GM23338 (cell line): ENCODE measurements at regions not wholly inside any gene's neighbourhood (a gene's known extent, or its start where the extent isn't known, plus 50 kb on each side); places are given as distances from the start of the nearest gene placed in this dataset.

Experiments used
- ATAC-seq: fragments of 200-7000 bp; cut with Tn5 transposase; 3 replicates; pipeline ENCODE4 v1.9.1; 2020
- DNase-seq: peaks from one replicate; pipeline ENCODE4 v3.0.0-alpha.2; 2015; ENCODE audit warnings: low spot score
- H2AFZ ChIP-seq: fragments of 200-600 bp; sonication (generic); 2 replicates; pipeline ENCODE4 v1.8.0; 2016; ENCODE audit warnings: antibody characterized with exemption, mild to moderate bottlenecking, moderate library complexity
- H3F3A ChIP-seq: fragments of 200-600 bp; sonication (generic); replicated peaks from 2 replicates; pipeline ENCODE4 v1.8.0; 2017; ENCODE audit warnings: antibody characterized with exemption, mixed run types, low read depth
- H3K27ac ChIP-seq: fragments of 200-600 bp; sonication (generic); 2 replicates; pipeline ENCODE4 v1.6.1; 2016; ENCODE audit warnings: low read depth
- H3K27me3 ChIP-seq: fragments of 200-600 bp; sonication (generic); 2 replicates; pipeline ENCODE4 v1.8.0; 2016; ENCODE audit warnings: mild to moderate bottlenecking, mixed run types, moderate library complexity; ENCODE audit not compliant: insufficient read depth
- H3K36me3 ChIP-seq: fragments of 200-600 bp; sonication (generic); 2 replicates; pipeline ENCODE4 v1.8.0; 2016; ENCODE audit warnings: mild to moderate bottlenecking; ENCODE audit not compliant: insufficient read depth
- H3K4me1 ChIP-seq: fragments of 200-600 bp; sonication (generic); 2 replicates; pipeline ENCODE4 v1.8.0; 2016; ENCODE audit warnings: mild to moderate bottlenecking, moderate library complexity; ENCODE audit not compliant: insufficient read depth
- H3K4me2 ChIP-seq: fragments of 200-600 bp; sonication (generic); 2 replicates; pipeline ENCODE4 v1.7.1; 2017; ENCODE audit warnings: mixed run types
- H3K4me3 ChIP-seq: fragments of 200-600 bp; sonication (generic); 2 replicates; pipeline ENCODE4 v1.6.1; 2016; ENCODE audit warnings: mixed run types
- H3K79me2 ChIP-seq: fragments of 200-600 bp; sonication (generic); replicated peaks from 2 replicates; pipeline ENCODE4 v1.8.0; 2017; ENCODE audit warnings: mild to moderate bottlenecking; ENCODE audit not compliant: insufficient read depth
- H3K9me2 ChIP-seq: fragments of 200-600 bp; sonication (generic); 2 replicates; pipeline ENCODE4 v1.8.0; 2017; ENCODE audit not compliant: insufficient read depth
- H4K20me1 ChIP-seq: fragments of 200-600 bp; sonication (generic); replicated peaks from 2 replicates; pipeline ENCODE4 v1.8.0; 2017; ENCODE audit warnings: mild to moderate bottlenecking; ENCODE audit not compliant: insufficient read depth
- H3K27ac Mint-ChIP-seq: 2 replicates; pipeline ENCODE4 v1.8.0; 2020; ENCODE audit warnings: inconsistent platforms, mild to moderate bottlenecking, moderate library complexity, mixed read lengths
- H3K27me3 Mint-ChIP-seq: 3 replicates; pipeline ENCODE4 v1.8.0; 2022; ENCODE audit warnings: low read depth, mild to moderate bottlenecking, moderate library complexity, mixed read lengths, inconsistent platforms; ENCODE audit not compliant: insufficient read depth, poor library complexity
- H3K36me3 Mint-ChIP-seq: 3 replicates; pipeline ENCODE4 v1.8.0; 2021; ENCODE audit warnings: low read depth, mild to moderate bottlenecking, inconsistent platforms, moderate library complexity, mixed read lengths
- H3K4me1 Mint-ChIP-seq: 3 replicates; pipeline ENCODE4 v1.8.0; 2020; ENCODE audit warnings: mild to moderate bottlenecking, inconsistent platforms, mixed read lengths
- H3K4me3 Mint-ChIP-seq: 3 replicates; pipeline ENCODE4 v1.8.0; 2021; ENCODE audit warnings: moderate library complexity, mild to moderate bottlenecking, inconsistent platforms, mixed read lengths
- H3K9me3 Mint-ChIP-seq: 3 replicates; pipeline ENCODE4 v1.8.0; 2020; ENCODE audit warnings: moderate library complexity, mild to moderate bottlenecking, inconsistent platforms, mixed read lengths
- CREB1 ChIP-seq: fragments of 250-450 bp; sonication (Bioruptor Pico); IDR thresholded peaks from 2 replicates; pipeline ENCODE4 v1.5.0; 2020; ENCODE audit warnings: low read depth, mild to moderate bottlenecking, moderate library complexity
- CTCF ChIP-seq, 2 experiments: fragments of 200-600 bp in 1 of 2; sonication (generic) in 1 of 2; conservative IDR thresholded peaks; 2 replicates each; pipeline versions ENCODE4 v1.5.1 to v1.6.1; 2016 to 2017; ENCODE audit warnings: antibody characterized with exemption in 2 of 2, low read depth in 2 of 2, mild to moderate bottlenecking in 2 of 2, moderate library complexity in 1 of 2
- EZH2 ChIP-seq: fragments of 200-600 bp; sonication (generic); IDR thresholded peaks from one replicate; pipeline ENCODE4 v1.8.0; 2017; ENCODE audit warnings: antibody characterized with exemption, mild to moderate bottlenecking, low read depth; ENCODE audit not compliant: unreplicated experiment
- EZH2phosphoT487 ChIP-seq: fragments of 200-600 bp; sonication (generic); IDR thresholded peaks from one replicate; pipeline ENCODE4 v1.8.1; 2018; ENCODE audit warnings: antibody characterized with exemption; ENCODE audit not compliant: unreplicated experiment
- JUNB ChIP-seq: IDR thresholded peaks from one replicate; pipeline ENCODE4 v1.6.1; 2016; ENCODE audit warnings: antibody characterized with exemption; ENCODE audit not compliant: unreplicated experiment
- NANOG ChIP-seq: IDR thresholded peaks from 2 replicates; pipeline ENCODE4 v1.6.1; 2016; ENCODE audit warnings: antibody characterized with exemption, borderline replicate concordance
- POLR2AphosphoS5 ChIP-seq: IDR thresholded peaks from 2 replicates; pipeline ENCODE4 v1.6.1; 2016; ENCODE audit warnings: antibody characterized with exemption, low read depth
- STAT1 ChIP-seq: IDR thresholded peaks from one replicate; pipeline ENCODE4 v1.6.1; 2016; ENCODE audit warnings: antibody characterized with exemption; ENCODE audit not compliant: unreplicated experiment
- ZNF331 ChIP-seq: fragments of 250-450 bp; sonication (Bioruptor Pico); IDR thresholded peaks from 2 replicates; pipeline ENCODE4 v1.5.0; 2020; ENCODE audit warnings: low read depth, mild to moderate bottlenecking, moderate library complexity
- TF ChIP-seq, protein P1 (sequence below): fragments of 250-450 bp; sonication (Bioruptor Pico); IDR thresholded peaks from 2 replicates; pipeline ENCODE4 v1.5.0; 2020; ENCODE audit warnings: mild to moderate bottlenecking, moderate library complexity
- TF ChIP-seq, protein P2 (sequence below): IDR thresholded peaks from 2 replicates; pipeline ENCODE4 v1.6.1; 2016; ENCODE audit warnings: antibody characterized with exemption
- TF ChIP-seq, protein P3 (sequence below): IDR thresholded peaks from one replicate; pipeline ENCODE4 v1.6.1; 2018; ENCODE audit warnings: antibody characterized with exemption; ENCODE audit not compliant: unreplicated experiment

DNA sequence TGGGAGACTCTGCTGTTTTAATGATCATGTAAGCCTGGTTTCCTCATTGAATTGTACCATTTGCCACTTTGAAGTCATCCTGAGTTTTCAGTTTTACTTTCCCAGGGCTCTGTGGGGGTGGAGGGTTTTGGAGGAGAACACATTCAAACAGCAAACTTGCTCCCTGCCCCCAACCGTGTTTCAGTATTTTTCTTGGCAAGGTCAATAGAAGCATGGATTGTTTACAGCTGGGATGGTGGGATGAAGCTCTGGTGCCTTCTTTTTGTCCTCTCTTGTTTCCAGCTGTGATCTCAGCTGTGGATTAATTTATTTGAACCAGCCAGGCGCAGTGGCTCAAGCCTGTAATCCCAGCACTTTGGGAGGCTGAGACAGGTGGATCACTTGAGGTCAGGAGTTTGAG lies 54.3 kb upstream of the SERBP1 start:
- ATAC-seq: peak; percentile 63
- H3K27ac Mint-ChIP-seq: no peak overlapping the region

More for the DNA sequence above, 54.3 kb upstream of the SERBP1 start:
- Mint-ChIP-seq H3K36me3 (no peaks in the 10 kb centered on the region), H3K27me3 (peaks cover 4% of the 10 kb centered on the region), H3K9me3 (no peaks in the 10 kb centered on the region), H3K4me1 (peaks cover 15% of the 10 kb centered on the region), H3K4me3 (no peak overlapping the region)
- no peak overlapping the region for H3K4me3 ChIP-seq
- DNase-seq: no peak
- H2AFZ ChIP-seq: no peak overlapping the region
- H3K9me2 ChIP-seq: no peaks in the 10 kb centered on the region
- no peaks in the 10 kb centered on the region for H3F3A ChIP-seq
- no peaks in the 10 kb centered on the region for H4K20me1 ChIP-seq
- no peak overlapping the region for H3K27ac ChIP-seq
- no peaks in the 10 kb centered on the region for H3K27me3 ChIP-seq
- no peaks in the 10 kb centered on the region for H3K36me3 ChIP-seq
- no peak overlapping the region for H3K4me2 ChIP-seq
- H3K79me2 ChIP-seq: no peaks in the 10 kb centered on the region
- TF ChIP-seq CTCF (conservative IDR thresholded peaks at IDR 0.05; ENCODE audit: low read depth in 2 of 2): no peak
- no peak for TF ChIP-seq ZNF331 (CRISPR knock-in tag)
- no peak for TF ChIP-seq JUNB
- TF ChIP-seq, protein P1, sequence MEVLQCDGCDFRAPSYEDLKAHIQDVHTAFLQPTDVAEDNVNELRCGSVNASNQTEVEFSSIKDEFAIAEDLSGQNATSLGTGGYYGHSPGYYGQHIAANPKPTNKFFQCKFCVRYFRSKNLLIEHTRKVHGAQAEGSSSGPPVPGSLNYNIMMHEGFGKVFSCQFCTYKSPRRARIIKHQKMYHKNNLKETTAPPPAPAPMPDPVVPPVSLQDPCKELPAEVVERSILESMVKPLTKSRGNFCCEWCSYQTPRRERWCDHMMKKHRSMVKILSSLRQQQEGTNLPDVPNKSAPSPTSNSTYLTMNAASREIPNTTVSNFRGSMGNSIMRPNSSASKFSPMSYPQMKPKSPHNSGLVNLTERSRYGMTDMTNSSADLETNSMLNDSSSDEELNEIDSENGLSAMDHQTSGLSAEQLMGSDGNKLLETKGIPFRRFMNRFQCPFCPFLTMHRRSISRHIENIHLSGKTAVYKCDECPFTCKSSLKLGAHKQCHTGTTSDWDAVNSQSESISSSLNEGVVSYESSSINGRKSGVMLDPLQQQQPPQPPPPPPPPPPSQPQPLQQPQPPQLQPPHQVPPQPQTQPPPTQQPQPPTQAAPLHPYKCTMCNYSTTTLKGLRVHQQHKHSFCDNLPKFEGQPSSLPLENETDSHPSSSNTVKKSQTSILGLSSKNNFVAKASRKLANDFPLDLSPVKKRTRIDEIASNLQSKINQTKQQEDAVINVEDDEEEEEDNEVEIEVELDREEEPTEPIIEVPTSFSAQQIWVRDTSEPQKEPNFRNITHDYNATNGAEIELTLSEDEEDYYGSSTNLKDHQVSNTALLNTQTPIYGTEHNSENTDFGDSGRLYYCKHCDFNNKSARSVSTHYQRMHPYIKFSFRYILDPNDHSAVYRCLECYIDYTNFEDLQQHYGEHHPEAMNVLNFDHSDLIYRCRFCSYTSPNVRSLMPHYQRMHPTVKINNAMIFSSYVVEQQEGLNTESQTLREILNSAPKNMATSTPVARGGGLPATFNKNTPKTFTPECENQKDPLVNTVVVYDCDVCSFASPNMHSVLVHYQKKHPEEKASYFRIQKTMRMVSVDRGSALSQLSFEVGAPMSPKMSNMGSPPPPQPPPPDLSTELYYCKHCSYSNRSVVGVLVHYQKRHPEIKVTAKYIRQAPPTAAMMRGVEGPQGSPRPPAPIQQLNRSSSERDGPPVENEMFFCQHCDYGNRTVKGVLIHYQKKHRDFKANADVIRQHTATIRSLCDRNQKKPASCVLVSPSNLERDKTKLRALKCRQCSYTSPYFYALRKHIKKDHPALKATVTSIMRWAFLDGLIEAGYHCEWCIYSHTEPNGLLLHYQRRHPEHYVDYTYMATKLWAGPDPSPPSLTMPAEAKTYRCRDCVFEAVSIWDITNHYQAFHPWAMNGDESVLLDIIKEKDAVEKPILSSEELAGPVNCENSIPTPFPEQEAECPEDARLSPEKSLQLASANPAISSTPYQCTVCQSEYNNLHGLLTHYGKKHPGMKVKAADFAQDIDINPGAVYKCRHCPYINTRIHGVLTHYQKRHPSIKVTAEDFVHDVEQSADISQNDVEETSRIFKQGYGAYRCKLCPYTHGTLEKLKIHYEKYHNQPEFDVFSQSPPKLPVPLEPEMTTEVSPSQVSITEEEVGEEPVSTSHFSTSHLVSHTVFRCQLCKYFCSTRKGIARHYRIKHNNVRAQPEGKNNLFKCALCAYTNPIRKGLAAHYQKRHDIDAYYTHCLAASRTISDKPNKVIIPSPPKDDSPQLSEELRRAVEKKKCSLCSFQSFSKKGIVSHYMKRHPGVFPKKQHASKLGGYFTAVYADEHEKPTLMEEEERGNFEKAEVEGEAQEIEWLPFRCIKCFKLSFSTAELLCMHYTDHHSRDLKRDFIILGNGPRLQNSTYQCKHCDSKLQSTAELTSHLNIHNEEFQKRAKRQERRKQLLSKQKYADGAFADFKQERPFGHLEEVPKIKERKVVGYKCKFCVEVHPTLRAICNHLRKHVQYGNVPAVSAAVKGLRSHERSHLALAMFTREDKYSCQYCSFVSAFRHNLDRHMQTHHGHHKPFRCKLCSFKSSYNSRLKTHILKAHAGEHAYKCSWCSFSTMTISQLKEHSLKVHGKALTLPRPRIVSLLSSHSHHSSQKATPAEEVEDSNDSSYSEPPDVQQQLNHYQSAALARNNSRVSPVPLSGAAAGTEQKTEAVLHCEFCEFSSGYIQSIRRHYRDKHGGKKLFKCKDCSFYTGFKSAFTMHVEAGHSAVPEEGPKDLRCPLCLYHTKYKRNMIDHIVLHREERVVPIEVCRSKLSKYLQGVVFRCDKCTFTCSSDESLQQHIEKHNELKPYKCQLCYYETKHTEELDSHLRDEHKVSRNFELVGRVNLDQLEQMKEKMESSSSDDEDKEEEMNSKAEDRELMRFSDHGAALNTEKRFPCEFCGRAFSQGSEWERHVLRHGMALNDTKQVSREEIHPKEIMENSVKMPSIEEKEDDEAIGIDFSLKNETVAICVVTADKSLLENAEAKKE (CRISPR knock-in tag): no peak
- TF ChIP-seq, protein P2, sequence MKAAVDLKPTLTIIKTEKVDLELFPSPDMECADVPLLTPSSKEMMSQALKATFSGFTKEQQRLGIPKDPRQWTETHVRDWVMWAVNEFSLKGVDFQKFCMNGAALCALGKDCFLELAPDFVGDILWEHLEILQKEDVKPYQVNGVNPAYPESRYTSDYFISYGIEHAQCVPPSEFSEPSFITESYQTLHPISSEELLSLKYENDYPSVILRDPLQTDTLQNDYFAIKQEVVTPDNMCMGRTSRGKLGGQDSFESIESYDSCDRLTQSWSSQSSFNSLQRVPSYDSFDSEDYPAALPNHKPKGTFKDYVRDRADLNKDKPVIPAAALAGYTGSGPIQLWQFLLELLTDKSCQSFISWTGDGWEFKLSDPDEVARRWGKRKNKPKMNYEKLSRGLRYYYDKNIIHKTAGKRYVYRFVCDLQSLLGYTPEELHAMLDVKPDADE: no peak
- no peak for TF ChIP-seq NANOG
- no peak for TF ChIP-seq CREB1 (CRISPR knock-in tag)
- TF ChIP-seq, protein P3, sequence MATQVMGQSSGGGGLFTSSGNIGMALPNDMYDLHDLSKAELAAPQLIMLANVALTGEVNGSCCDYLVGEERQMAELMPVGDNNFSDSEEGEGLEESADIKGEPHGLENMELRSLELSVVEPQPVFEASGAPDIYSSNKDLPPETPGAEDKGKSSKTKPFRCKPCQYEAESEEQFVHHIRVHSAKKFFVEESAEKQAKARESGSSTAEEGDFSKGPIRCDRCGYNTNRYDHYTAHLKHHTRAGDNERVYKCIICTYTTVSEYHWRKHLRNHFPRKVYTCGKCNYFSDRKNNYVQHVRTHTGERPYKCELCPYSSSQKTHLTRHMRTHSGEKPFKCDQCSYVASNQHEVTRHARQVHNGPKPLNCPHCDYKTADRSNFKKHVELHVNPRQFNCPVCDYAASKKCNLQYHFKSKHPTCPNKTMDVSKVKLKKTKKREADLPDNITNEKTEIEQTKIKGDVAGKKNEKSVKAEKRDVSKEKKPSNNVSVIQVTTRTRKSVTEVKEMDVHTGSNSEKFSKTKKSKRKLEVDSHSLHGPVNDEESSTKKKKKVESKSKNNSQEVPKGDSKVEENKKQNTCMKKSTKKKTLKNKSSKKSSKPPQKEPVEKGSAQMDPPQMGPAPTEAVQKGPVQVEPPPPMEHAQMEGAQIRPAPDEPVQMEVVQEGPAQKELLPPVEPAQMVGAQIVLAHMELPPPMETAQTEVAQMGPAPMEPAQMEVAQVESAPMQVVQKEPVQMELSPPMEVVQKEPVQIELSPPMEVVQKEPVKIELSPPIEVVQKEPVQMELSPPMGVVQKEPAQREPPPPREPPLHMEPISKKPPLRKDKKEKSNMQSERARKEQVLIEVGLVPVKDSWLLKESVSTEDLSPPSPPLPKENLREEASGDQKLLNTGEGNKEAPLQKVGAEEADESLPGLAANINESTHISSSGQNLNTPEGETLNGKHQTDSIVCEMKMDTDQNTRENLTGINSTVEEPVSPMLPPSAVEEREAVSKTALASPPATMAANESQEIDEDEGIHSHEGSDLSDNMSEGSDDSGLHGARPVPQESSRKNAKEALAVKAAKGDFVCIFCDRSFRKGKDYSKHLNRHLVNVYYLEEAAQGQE: no peak
- no peak for TF ChIP-seq POLR2AphosphoS5
- TF ChIP-seq STAT1: no peak
- no peak for TF ChIP-seq EZH2
- TF ChIP-seq EZH2phosphoT487: no peak
- H3K4me1 ChIP-seq: peaks cover 6% of the 10 kb centered on the region; the same call in 1 of the 2 replicates
